ENCODE measurements at regions not wholly inside any gene's neighbourhood (a gene's known extent, or its start where the extent isn't known, plus 50 kb on each side); places are given as distances from the start of the nearest gene placed in this dataset.

DNA sequence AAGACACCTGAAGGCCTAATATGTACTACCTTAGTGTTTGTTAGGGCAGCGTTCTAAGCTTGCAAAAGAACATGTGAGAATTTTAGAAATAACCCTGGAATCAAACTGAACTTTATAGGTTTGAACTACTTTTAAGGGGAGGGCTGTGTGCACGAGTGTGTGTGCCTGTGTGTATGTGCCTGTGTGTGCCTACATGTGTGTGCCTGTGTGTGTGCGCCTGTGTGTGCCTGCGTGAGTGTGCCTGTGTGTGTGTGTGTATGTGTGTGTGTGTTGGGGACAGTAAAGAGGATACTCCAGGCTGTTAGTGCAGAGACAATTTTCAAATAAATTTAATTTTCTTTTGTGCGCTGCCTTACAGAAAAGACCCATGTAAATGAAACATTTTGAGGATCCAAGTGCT is 68.1 kb upstream of the WDR11 start:
- no peak overlapping the region for H2AFZ ChIP-seq (ENCODE audit: low read length)
- H3K9me3 ChIP-seq (ENCODE audit: low read depth, low read length): no peaks in the 10 kb centered on the region
- no peaks in the 10 kb centered on the region for H3K36me3 ChIP-seq (ENCODE audit: insufficient read depth, low read length)
- H3K4me3 ChIP-seq (ENCODE audit: insufficient read depth, low read length): no peak overlapping the region
- no peaks in the 10 kb centered on the region for H4K20me1 ChIP-seq (ENCODE audit: insufficient read depth, low read length)
- no peak for DNase-seq (ENCODE audit: insufficient read length, low spot score, missing footprints)
- H3K79me2 ChIP-seq (ENCODE audit: insufficient read depth, low read length): no peaks in the 10 kb centered on the region
- H3K27ac ChIP-seq (ENCODE audit: low read depth, low read length): no peak overlapping the region
- H3K4me1 ChIP-seq (ENCODE audit: insufficient read depth, low read length): no peaks in the 10 kb centered on the region
- H3K27me3 ChIP-seq (ENCODE audit: insufficient read depth, low read length): no peaks in the 10 kb centered on the region
- TF ChIP-seq, protein P1, sequence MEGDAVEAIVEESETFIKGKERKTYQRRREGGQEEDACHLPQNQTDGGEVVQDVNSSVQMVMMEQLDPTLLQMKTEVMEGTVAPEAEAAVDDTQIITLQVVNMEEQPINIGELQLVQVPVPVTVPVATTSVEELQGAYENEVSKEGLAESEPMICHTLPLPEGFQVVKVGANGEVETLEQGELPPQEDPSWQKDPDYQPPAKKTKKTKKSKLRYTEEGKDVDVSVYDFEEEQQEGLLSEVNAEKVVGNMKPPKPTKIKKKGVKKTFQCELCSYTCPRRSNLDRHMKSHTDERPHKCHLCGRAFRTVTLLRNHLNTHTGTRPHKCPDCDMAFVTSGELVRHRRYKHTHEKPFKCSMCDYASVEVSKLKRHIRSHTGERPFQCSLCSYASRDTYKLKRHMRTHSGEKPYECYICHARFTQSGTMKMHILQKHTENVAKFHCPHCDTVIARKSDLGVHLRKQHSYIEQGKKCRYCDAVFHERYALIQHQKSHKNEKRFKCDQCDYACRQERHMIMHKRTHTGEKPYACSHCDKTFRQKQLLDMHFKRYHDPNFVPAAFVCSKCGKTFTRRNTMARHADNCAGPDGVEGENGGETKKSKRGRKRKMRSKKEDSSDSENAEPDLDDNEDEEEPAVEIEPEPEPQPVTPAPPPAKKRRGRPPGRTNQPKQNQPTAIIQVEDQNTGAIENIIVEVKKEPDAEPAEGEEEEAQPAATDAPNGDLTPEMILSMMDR (IDR thresholded peaks at IDR 0.05; ENCODE audit: extremely low read depth, low read depth, low read length): no peak
- no peak overlapping the region for H3K4me2 ChIP-seq (ENCODE audit: insufficient read depth, low read length)

DNA sequence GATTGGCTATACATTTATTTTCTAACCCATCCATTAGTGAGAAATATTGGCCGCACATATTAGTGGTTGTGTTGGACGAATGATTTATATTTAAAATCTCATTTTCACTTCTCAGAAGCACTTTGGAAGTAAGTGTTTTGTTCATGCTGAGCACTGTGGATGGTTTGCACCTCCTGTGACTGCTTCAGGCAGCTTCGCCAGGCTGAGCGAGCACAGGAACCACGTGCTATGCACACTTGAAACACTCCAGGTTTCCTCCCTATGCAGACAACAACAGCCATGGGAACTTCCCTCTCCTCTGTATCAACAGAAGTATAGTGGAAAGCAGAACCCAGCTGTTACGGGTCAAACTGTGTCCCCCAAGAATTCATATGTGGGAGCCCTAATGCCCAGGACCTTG is 67.3 kb upstream of the WDR11 start:
- H3K4me3 ChIP-seq (ENCODE audit: insufficient read depth, low read length): no peak overlapping the region
- no peak overlapping the region for H2AFZ ChIP-seq (ENCODE audit: low read length)
- H3K79me2 ChIP-seq (ENCODE audit: insufficient read depth, low read length): no peaks in the 10 kb centered on the region
- H4K20me1 ChIP-seq (ENCODE audit: insufficient read depth, low read length): no peaks in the 10 kb centered on the region
- DNase-seq (ENCODE audit: insufficient read length, low spot score, missing footprints): no peak
- H3K4me1 ChIP-seq (ENCODE audit: insufficient read depth, low read length): no peaks in the 10 kb centered on the region
- H3K36me3 ChIP-seq (ENCODE audit: insufficient read depth, low read length): no peaks in the 10 kb centered on the region
- H3K27ac ChIP-seq (ENCODE audit: low read depth, low read length): no peak overlapping the region
- H3K4me2 ChIP-seq (ENCODE audit: insufficient read depth, low read length): no peak overlapping the region
- no peaks in the 10 kb centered on the region for H3K27me3 ChIP-seq (ENCODE audit: insufficient read depth, low read length)
- no peaks in the 10 kb centered on the region for H3K9me3 ChIP-seq (ENCODE audit: low read depth, low read length)
- TF ChIP-seq, protein P1 (IDR thresholded peaks at IDR 0.05; ENCODE audit: extremely low read depth, low read depth, low read length): no peak

DNA sequence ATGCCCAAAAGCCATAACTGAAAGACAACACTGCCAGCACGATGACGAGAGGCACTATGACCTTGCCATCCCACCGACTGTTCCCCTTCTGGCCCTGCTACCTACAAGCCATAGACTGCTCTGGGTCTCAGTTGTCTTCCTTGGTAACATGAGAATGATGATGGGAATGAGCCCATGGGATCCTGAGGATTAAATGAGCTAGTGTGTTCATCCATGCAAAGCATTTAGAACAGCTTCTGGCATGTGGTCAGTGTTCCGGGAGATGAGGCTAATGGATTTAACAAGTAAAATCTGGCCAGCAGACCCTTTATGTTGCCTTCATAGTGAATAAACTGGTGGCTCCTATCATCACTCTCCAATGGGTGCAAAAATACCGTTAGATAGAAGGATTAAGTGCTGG is 62.4 kb upstream of the WDR11 start:
- H3K79me2 ChIP-seq (ENCODE audit: insufficient read depth, low read length): no peaks in the 10 kb centered on the region
- no peak overlapping the region for H2AFZ ChIP-seq (ENCODE audit: low read length)
- no peaks in the 10 kb centered on the region for H3K36me3 ChIP-seq (ENCODE audit: insufficient read depth, low read length)
- no peaks in the 10 kb centered on the region for H3K9me3 ChIP-seq (ENCODE audit: low read depth, low read length)
- no peak for DNase-seq (ENCODE audit: insufficient read length, low spot score, missing footprints)
- no peaks in the 10 kb centered on the region for H3K4me1 ChIP-seq (ENCODE audit: insufficient read depth, low read length)
- H3K4me2 ChIP-seq (ENCODE audit: insufficient read depth, low read length): no peak overlapping the region
- TF ChIP-seq, protein P1 (IDR thresholded peaks at IDR 0.05; ENCODE audit: extremely low read depth, low read depth, low read length): no peak
- H4K20me1 ChIP-seq (ENCODE audit: insufficient read depth, low read length): no peaks in the 10 kb centered on the region
- H3K4me3 ChIP-seq (ENCODE audit: insufficient read depth, low read length): no peak overlapping the region
- H3K27ac ChIP-seq (ENCODE audit: low read depth, low read length): no peak overlapping the region
- H3K27me3 ChIP-seq (ENCODE audit: insufficient read depth, low read length): no peaks in the 10 kb centered on the region

DNA sequence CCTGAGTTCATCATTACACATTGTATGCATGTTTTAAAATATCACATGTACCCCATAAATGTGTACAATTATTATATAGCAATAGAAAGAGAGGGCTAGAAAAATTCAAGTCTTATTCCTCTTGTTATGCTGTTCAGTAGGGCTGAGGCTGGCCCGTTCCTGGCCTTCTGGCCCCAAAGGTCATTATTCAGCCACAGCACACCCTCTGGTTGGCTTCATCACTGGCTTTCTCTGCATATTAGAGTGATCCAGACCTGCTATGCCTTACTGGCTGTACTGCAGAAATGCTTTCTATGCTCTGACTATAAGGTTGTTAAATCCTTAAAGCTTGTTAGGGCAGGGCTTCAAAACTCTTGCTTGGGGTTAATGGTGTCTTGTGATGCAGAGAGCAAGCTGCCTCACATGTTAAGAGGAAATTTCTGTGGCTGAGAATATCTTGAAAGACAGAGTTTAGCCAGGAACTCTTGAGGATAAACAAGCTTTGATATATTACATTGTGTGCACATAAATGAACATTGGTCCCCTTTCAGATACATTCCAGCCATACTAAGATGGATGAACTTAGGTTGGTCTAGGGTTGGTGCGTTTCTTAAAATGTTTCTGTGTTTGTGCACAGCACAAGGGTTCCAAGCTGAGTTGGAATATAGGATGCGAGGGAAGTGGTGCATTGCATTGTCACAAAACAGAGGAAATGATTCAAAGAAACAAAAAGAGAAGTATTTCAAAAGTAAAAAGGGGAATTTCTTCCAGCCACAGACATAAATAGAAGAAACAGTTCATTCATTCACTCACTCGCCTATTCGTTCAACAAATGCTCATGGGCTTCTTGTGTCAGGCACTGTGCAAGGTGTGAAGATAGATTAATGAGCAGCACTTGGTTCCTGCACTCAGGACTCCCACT is 61.6 kb upstream of the WDR11 start:
- no peak overlapping the region for H3K27ac ChIP-seq (ENCODE audit: low read depth, low read length)
- TF ChIP-seq, protein P1 (IDR thresholded peaks at IDR 0.05; ENCODE audit: extremely low read depth, low read depth, low read length): no peak
- DNase-seq (ENCODE audit: insufficient read length, low spot score, missing footprints): no peak
- no peaks in the 10 kb centered on the region for H4K20me1 ChIP-seq (ENCODE audit: insufficient read depth, low read length)
- H3K4me3 ChIP-seq (ENCODE audit: insufficient read depth, low read length): no peak overlapping the region
- H2AFZ ChIP-seq (ENCODE audit: low read length): no peak overlapping the region
- no peaks in the 10 kb centered on the region for H3K9me3 ChIP-seq (ENCODE audit: low read depth, low read length)
- no peaks in the 10 kb centered on the region for H3K79me2 ChIP-seq (ENCODE audit: insufficient read depth, low read length)
- no peak overlapping the region for H3K4me2 ChIP-seq (ENCODE audit: insufficient read depth, low read length)
- no peaks in the 10 kb centered on the region for H3K4me1 ChIP-seq (ENCODE audit: insufficient read depth, low read length)
- no peaks in the 10 kb centered on the region for H3K27me3 ChIP-seq (ENCODE audit: insufficient read depth, low read length)
- no peaks in the 10 kb centered on the region for H3K36me3 ChIP-seq (ENCODE audit: insufficient read depth, low read length)

Data from osteoblast (primary cell).